Tibial artery (tissue), 4 donors: ENCODE measurements at regions not wholly inside any gene's neighbourhood (a gene's known extent, or its start where the extent isn't known, plus 50 kb on each side); places are given as distances from the start of the nearest gene placed in this dataset.

Experiments
- DNase-seq, 2 donors: peaks; one replicate each; pipeline ENCODE4 v3.0.0-alpha.2; 2019
- H3K27ac ChIP-seq, 2 donors: fragments of 200-600 bp; sonication (generic) in 1 of 2; 1 replicate in 1 of 2; 2 replicates in 1 of 2; pipeline ENCODE4 v1.5.1; 2018 to 2019; ENCODE audit warnings: mild to moderate bottlenecking in 1 of 2
- H3K27me3 ChIP-seq, 2 donors: fragments of 200-600 bp; sonication (generic) in 1 of 2; one replicate each; pipeline versions ENCODE4 v1.5.1 to v1.6.0; 2016 to 2019
- H3K36me3 ChIP-seq, 3 donors: fragments of 200-600 bp; sonication (generic) in 2 of 3; one replicate each; pipeline ENCODE4 v1.5.1; 2016 to 2019; ENCODE audit warnings: mild to moderate bottlenecking in 2 of 3
- H3K4me1 ChIP-seq, 4 donors: fragments of 200-600 bp; sonication (generic) in 2 of 4; 1 replicate in 3 of 4; 2 replicates in 1 of 4; pipeline ENCODE4 v1.5.1; 2016 to 2019
- H3K4me3 ChIP-seq, 2 donors: fragments of 200-600 bp; sonication (generic) in 1 of 2; 1 replicate in 1 of 2; 2 replicates in 1 of 2; pipeline ENCODE4 v1.5.1; 2018 to 2019; ENCODE audit warnings: mild to moderate bottlenecking in 2 of 2
- H3K9me3 ChIP-seq, 3 donors: fragments of 200-600 bp; sonication (generic) in 1 of 3; one replicate each; pipeline ENCODE4 v1.5.1; 2016 to 2019
- CTCF ChIP-seq, 2 experiments: fragments of 200-600 bp in 1 of 2; fragments of 450-650 bp in 1 of 2; IDR thresholded peaks; one replicate each; pipeline ENCODE4 v1.5.1; 2017 to 2019; ENCODE audit warnings: antibody characterized with exemption in 2 of 2, mild to moderate bottlenecking in 1 of 2, moderate library complexity in 1 of 2
- intact Hi-C: fragments of 100-400 bp; cut with DNase I; formaldehyde crosslinking; loops from one replicate; pipeline ENCODE4 v1.15.0; 2023; ENCODE audit warnings: low total_unique reads

GRCh38 chr3:104149154-104149553, 1217.6 kb upstream of the ALCAM start:
- no peak for DNase-seq
- H3K4me1 ChIP-seq, result no peaks in the 10 kb centered on the region
- no peak overlapping the region for H3K4me3 ChIP-seq
- no peaks in the 10 kb centered on the region for H3K27me3 ChIP-seq
- no peak for TF ChIP-seq CTCF (IDR thresholded peaks at IDR 0.05)
- H3K9me3 ChIP-seq, result no peaks in the 10 kb centered on the region
- H3K27ac ChIP-seq, result no peak overlapping the region
- intact Hi-C loops, result no loop called here
- no peaks in the 10 kb centered on the region for H3K36me3 ChIP-seq

- DNase-seq, result no peak
- no peaks in the 10 kb centered on the region for H3K9me3 ChIP-seq
- H3K27me3 ChIP-seq, result no peaks in the 10 kb centered on the region
- H3K4me3 ChIP-seq, result no peak overlapping the region
- no peaks in the 10 kb centered on the region for H3K4me1 ChIP-seq
- H3K36me3 ChIP-seq, result no peaks in the 10 kb centered on the region
- TF ChIP-seq CTCF (IDR thresholded peaks at IDR 0.05), result no peak
- no peak overlapping the region for H3K27ac ChIP-seq
- intact Hi-C loops, result no loop called here
Observed at GRCh38 chr3:104150724-104151123, 1216.0 kb upstream of the ALCAM start.

DNA sequence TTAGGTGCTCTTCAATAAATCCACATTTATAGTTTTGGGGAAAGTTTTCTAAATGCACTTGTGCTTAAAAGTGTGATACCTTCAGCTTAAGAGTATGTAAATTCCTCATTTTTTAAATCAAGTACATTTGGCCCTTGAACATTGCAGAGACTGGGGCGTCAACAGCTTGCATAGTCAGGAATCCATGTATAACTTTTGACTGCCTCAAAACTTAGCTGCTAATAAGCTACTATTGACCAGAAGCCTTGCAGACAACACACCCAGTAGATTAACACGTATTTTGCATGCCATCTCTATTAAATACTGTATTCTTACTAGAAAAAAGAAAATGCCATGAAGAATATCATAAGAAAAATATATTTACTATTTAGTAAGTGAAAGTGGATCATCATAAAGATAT, 1211.8 kb upstream of the ALCAM start:
- no peaks in the 10 kb centered on the region for H3K9me3 ChIP-seq
- no peak for TF ChIP-seq CTCF (IDR thresholded peaks at IDR 0.05)

GRCh38 chr3:104165866-104166265, 1200.8 kb upstream of the ALCAM start:
- H3K36me3 ChIP-seq, result no peaks in the 10 kb centered on the region
- no peak for DNase-seq
- H3K27ac ChIP-seq, result no peak overlapping the region
- no peak for TF ChIP-seq CTCF (IDR thresholded peaks at IDR 0.05)
- no peaks in the 10 kb centered on the region for H3K27me3 ChIP-seq
- intact Hi-C loops, result no loop called here
- no peak overlapping the region for H3K4me3 ChIP-seq
- H3K9me3 ChIP-seq, result peaks cover 0 to 15% (median 9%) of the 10 kb centered on the region in 3 donors
- H3K4me1 ChIP-seq, result no peaks in the 10 kb centered on the region

More for the DNA sequence above, 1211.8 kb upstream of the ALCAM start:
- no peaks in the 10 kb centered on the region for H3K4me1 ChIP-seq
- no peak overlapping the region for H3K27ac ChIP-seq
- no peaks in the 10 kb centered on the region for H3K27me3 ChIP-seq
- intact Hi-C loops, result no loop called here
- DNase-seq, result no peak
- H3K36me3 ChIP-seq, result no peaks in the 10 kb centered on the region
- H3K4me3 ChIP-seq, result no peak overlapping the region

DNA sequence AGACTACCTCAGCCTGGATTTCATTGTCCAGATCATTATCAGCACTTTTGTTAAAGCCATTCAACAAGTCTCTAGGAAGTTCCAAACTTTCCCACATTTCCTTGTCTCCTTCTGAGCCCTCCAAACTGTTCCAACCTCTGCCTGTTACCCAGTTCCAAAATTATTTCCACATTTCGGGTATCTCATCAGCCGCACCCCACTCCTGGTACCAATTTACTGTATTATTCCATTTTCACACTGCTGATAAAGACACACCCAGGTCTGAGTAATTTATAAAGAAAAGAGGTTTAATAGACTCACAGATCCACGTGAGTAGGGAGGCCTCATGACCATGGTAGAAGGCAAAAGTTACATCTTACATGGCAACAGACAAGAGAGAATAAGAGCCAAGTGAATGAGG, 1198.3 kb upstream of the ALCAM start:
- no peak for TF ChIP-seq CTCF (IDR thresholded peaks at IDR 0.05)
- peaks cover 0 to 15% (median 9%) of the 10 kb centered on the region in 3 donors for H3K9me3 ChIP-seq
- no peak overlapping the region for H3K27ac ChIP-seq
- intact Hi-C loops, result no loop called here
- H3K27me3 ChIP-seq, result no peaks in the 10 kb centered on the region
- no peak overlapping the region for H3K4me3 ChIP-seq
- H3K36me3 ChIP-seq, result no peaks in the 10 kb centered on the region
- DNase-seq, result no peak
- H3K4me1 ChIP-seq, result no peaks in the 10 kb centered on the region

DNA sequence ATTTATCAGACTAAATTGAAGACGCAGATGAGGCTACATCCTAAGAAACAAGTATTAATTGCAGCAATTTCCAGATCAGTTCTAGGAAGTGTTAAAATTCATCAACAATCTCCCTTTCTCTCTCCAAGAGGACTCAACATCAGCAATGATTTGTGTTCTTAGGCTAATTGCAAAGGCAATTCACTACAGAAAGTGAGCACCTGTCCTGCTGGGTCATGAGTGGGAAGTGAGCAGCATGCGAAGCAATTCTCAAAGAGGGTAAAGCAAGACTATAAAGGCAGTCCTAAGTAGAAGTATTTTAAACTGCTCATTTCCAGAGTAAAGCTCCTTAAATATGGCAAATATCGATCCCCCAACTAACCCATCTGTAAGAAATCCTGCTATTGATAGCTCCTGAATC, 1191.0 kb upstream of the ALCAM start:
- DNase-seq, result no peak
- intact Hi-C loops, result no loop called here
- Histone ChIP-seq H3K9me3 (no peaks in the 10 kb centered on the region), H3K36me3 (no peaks in the 10 kb centered on the region), H3K4me3 (no peak overlapping the region), H3K4me1 (no peaks in the 10 kb centered on the region), H3K27me3 (no peaks in the 10 kb centered on the region), H3K27ac (no peak overlapping the region)
- no peak for TF ChIP-seq CTCF (IDR thresholded peaks at IDR 0.05)
